ENCODE measurements at regions not wholly inside any gene's neighbourhood (a gene's known extent, or its start where the extent isn't known, plus 50 kb on each side); places are given as distances from the start of the nearest gene placed in this dataset.
"Not testable (repeated sequence)": the region's sequence is repeated elsewhere in the genome, so short reads cannot be mapped to it uniquely, and the experiment has no call there.

DNA sequence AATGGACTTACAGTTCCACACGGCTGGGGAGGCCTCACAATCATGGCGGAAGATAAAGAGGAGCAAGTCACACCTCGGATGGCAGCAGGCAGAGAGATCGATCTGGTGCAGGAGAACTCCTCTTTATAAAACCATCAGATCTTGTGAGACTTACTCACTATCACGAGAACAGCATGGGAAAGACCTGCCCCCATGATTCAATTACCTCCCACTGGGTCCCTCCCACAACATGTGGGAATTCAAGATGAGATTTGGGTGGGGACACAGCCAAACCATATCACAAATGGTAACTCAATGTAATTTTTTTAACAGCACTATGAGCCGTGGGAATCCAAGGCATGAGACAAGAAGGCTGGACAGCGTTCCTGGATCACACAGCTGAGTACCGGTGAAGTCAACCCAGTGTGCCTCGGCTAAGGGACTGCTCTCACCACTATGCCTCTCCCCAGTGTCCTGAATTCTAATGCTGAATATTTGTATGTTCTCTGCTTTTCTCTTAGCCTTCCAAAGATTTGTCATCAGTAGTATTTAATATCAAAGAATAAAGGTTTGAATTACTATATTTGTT lies 84.3 kb downstream of the IRS2 start:
- intact Hi-C loops (cut with DNase I); DNase-seq (ENCODE audit: low spot score): not testable (repeated sequence)

DNA sequence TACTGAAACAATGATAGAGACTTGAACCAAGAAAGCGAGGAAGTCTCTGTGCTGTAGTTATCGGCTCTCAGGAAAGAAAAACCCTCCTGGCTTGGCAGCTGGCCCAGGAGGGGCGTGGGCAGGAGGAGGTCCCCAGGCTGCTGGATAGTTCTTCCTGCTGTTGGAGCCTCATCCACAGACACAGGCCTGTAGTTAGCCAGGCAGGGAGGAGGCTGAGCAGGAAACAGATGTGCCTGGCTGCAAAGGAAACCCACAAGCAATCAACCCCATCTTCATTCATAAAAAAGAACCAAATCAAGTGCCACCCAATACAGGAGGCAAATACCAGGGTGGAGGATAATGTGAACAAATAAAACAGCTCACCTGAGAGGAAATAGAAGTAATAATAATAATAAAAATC lies 86.2 kb downstream of the IRS2 start:
- intact Hi-C loops (cut with DNase I): no loop called here

DNA sequence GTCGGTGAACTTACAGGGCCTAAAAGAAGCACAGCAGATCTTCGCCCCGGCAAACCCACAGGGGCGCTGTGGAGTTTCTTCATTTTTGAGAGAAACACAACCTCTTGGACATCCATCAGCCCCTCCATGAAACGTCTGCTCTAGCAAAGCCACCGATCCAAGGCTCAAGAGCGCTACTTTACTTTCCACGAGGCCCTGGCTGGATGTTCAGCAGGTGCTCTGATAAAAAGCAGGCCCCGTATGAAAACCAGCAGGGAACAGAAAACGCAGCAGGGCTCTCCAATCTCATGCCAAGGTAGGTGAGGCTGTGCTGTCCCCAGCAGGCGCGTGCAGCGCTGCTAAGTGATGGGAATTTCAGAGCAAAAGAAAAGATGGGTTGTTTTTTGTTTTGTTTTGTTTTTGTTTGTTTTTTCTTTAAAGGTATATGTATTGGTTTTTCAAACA lies 86.7 kb downstream of the IRS2 start:
- DNase-seq (ENCODE audit: low spot score): no peak
- intact Hi-C loops (cut with DNase I): no loop called here

More for the DNA sequence above, 86.2 kb downstream of the IRS2 start:
- DNase-seq (ENCODE audit: low spot score): peak; percentile 90

DNA sequence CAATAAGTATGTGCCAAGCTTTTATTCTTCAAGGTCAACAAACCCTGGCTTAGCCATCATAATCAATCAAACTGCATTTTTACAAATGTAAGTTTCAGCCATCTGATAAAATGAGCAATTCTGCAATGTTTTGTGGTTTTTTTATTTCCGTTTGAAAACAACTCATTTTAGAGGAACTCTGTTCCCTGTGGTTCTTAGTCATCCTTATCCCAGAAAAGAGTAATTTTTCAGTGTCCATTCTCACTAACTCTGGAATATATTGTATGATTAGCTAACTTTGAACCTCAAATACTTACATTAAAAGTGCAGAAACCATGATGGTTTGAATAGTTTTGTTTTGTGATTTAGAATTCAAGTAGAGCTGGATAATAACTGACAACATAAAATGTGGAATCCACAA lies 87.6 kb downstream of the IRS2 start:
- DNase-seq (ENCODE audit: low spot score): no peak
- intact Hi-C loops (cut with DNase I): no loop called here

DNA sequence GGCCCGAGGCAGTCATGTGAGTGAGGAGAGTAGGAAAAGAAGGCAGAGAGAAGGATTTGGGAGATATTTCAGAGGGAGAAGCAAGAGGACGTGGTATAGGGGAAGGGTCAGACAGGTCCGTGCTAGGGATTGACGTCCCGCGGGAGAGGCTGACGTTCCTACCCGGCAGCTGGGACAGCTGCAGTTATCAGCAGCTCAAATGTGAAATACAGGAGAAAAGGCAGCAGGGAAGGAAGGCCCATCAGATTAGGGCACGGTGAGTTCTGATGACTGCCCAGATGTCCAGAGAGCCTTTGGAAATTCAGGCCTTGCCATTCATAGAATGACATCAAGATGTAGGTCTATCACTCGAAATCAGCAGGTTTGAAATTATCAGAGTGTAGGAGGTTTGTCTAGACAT lies 88.4 kb downstream of the IRS2 start:
- intact Hi-C loops (cut with DNase I): no loop called here
- DNase-seq (ENCODE audit: low spot score): no peak

DNA sequence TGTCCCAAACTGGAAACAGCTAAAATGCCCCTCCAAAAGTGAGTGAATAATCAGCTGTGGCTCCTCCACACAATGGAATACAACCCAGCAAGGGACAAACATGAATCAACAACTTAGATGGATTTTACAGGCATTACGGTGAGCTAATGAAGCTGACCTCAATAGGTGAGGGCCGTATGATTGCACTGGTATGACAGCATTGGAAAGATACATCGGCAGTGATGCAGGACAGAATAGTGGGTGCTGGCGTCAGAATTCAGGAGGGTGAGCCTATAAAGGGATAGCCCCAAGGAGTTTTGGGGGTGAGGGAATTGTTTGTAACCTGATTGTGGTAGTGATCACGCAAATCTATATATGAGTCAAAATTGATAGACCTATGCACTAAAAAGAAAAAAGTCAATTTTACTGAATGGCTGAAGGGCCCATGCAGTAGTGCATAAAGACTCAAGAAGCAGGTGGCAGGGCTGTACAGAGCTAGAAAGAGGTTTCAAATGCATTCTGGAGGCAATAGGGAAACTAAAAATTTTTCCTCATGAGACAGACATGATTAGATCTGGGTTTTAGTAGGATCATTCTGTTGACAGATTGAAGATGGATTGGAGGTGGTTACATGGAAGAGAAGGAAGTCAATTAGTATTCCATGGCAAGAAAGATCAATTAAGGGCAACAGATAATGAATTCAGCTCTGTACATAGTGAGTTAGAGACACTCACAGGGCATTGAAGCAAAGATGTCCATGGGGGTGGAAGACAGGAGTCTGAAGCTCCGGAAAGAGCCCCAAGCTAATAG lies 90.8 kb downstream of the IRS2 start:
- no peak for DNase-seq (ENCODE audit: low spot score)
- intact Hi-C loops (cut with DNase I): no loop called here

DNA sequence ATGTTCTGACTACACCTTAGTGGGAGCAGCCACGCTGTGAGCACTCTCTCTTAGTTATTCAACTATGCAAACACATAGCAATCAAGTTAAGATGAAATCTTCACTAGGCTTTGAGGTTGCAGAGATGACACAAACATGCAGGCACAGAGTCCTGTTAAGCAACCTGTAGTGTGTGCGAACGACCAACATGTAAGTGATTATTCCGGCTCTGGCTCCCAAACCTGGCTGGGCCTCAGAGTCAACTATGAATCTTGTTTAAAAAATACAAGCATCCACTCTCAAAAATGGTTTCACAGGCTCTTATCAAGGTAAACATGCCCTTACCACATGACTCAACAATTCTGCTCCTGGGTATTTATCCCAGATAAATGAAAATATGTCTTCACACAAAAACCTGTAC lies 91.4 kb downstream of the IRS2 start:
- no peak for DNase-seq (ENCODE audit: low spot score)
- intact Hi-C loops (cut with DNase I): no loop called here

DNA sequence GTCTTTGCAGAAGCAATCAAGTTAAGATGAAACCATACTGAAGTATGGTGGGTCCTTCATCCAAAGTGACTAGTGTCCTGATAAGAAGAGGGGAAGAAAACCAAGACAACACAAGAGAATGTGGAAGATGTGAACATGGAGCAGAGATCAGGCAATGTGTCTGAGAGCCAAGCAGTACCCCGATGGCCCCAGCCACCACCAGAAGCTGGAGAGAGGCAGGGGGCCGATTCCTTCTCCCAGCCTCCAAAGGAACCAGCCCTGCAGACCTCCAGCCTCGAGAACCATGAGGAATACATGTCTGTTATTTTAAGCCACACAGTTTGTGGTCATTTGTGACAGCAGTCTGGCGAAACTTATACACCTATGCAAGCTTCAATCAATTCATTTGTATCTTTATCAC lies 93.2 kb downstream of the IRS2 start:
- DNase-seq (ENCODE audit: low spot score): no peak
- intact Hi-C loops (cut with DNase I): no loop called here

DNA sequence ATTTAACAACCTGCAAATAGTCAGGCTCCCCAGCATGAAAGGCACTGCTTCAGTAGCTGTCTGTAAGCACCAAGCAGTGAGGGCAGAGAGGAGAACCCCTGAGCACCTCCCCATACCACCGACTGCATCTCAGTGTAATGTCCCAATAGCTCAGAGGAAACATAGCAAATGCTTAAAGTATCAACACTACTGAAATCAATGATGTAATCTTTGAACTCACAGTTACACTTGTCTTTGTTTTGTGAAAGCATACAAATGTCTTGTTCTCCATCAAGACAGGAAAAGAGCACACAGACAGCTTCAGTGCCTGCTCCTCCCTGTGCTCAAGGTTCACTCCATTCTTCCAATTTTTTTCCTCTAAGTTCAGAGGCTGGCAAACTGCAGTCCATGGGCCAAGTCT lies 94.7 kb downstream of the IRS2 start:
- DNase-seq (ENCODE audit: low spot score): no peak
- intact Hi-C loops (cut with DNase I): no loop called here

DNA sequence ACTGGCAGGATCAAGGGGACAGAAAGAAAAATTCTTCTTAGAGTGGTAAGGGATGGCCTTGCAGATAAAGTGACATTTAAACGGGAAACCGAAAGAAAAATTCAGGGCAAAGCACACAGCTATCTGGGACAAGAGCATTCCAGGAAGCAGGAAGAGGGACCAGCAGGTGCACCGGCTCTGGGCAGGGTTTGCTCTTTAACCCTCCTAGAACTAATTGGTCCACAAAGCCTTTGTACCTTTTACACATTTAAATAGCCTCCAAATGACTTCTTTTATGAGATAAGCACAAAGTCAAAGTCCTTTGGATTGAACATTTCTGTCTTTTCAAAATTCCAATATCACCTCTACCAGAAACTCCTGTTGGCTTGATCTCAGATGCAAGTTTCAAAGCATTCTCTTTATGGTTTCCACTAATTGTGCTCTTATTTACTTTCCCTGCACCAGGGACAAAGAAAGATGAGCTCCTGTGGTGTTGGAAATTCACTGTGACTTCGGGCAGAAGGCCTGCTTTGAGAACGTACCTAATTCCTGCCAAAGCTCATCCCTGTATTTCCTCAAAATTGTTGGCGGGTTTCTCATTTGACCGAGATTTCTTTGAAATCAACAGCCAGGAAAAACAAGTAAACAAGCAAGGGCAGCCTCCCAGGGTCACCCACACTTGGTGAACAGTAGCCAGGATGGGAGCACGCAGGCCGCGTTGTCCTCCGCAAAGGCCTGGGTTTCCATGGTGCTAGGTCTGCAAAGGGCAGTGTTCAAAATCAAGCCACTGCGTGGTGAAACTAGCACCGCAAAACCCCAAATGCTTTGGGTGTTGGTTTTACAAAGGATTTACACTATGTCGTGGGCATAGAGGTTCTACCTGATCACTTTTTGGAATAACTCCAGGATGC lies 98.6 kb downstream of the IRS2 start:
- intact Hi-C loops (cut with DNase I): no loop called here
- no peak for DNase-seq (ENCODE audit: low spot score)

DNA sequence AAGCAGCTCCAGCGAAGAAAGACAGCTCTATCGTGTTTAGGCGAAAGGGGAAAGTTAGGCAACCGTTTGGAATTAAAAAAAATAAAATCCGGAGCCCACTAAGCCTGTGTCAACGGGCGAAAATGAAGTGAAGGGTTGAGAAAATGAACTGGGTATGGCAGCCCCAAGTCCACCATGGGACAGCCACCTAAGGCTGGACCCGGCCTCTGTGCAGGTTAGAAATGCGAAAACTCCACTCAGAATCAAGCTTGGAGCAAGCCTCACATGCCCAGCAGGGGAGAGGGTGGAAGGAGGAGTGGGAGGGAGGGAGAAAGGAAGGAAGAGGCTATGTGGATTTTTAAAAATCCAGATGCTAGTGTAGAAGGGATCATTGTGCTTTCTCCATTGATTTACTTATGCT lies 101.2 kb downstream of the IRS2 start:
- DNase-seq (ENCODE audit: low spot score): no peak
- intact Hi-C loops (cut with DNase I): no loop called here

DNA sequence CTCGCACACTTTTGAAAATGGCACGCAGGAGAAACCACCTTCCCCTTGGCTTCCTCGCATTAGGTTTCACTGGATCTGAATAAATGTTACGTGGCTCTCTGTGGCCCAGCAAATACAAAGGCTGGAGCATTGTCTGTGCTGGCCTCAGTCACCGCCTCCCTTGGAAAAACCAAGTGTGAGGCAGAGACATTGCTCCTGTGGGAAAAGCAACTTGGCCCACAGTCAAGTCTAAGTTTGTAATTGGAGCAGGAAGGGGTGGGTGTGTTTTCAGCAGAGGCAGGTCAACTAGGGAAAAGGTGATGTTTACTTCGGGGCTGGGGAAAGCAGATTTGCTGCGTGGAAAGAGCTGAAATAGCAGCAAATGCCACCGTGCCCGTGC lies 101.6 kb downstream of the IRS2 start:
- DNase-seq (ENCODE audit: low spot score): no peak
- intact Hi-C loops (cut with DNase I): no loop called here

DNA sequence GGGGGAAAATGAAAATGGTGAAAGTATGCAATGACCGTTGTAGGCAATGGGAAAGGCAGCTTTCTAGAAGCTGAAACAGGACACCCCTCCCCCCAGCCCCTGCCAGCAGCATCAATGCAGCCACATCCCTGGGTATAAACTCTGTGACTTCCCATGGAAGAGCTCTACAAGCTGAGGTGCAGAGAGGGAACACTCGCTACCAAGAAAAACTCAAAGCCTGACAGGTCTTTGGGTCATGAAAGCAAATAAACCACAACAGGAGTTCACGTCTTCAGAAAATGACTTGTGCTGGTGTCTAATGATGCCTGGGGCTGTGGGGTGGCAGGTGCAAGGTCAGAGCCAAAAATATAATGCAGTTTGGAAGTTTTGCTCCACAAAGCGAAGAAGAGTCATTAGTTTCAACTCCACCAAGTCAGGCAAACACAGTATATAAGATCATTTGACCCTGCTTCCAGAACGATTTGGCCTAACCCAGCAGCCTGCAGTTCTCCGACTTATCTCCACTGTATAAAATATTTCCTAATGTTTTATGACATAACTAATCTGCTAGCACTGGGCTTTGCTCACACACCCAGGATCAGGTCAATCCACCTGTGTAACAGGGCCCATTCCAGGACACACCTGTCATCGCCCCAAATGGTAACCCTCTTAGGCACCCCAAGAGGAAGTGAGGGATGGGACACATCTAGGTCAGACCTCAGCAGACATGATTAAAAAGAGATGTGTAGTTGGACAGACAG lies 102.1 kb downstream of the IRS2 start:
- intact Hi-C loops (cut with DNase I): no loop called here
- DNase-seq (ENCODE audit: low spot score): no peak

DNA sequence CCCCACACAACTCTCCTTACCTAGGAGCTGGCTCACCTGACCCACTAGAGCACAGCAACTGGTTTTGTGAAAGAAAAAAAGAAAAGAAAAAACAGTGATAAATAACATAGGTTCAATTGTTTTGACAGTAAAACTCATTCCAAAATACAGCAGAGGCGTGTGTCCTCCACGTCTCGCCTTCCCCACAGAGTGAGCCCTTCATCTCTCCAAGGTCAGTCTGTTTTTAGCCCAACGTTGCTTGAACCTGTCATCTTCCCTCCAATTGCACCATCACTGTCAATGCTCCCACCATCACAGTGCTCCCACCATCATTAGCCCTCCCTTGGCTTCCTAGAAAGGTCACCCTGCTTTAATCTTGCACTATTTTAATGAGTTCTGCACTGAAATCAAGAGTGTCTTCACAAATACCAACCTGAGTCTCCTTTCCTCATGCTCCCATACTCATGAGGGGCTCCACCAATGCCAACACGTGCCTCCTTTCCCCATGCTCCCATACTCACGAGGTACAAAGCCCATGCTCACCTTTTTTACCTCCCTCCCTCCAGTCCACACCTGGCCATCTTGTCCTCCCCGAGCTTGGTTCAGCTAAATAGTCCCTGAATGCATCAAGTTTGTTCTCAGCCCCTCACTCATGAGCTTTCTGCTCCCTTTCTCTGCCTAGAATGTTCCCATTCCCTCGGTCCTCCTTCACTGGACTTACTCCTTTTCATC lies 103.7 kb downstream of the IRS2 start:
- no peak for DNase-seq (ENCODE audit: low spot score)
- intact Hi-C loops (cut with DNase I): no loop called here

DNA sequence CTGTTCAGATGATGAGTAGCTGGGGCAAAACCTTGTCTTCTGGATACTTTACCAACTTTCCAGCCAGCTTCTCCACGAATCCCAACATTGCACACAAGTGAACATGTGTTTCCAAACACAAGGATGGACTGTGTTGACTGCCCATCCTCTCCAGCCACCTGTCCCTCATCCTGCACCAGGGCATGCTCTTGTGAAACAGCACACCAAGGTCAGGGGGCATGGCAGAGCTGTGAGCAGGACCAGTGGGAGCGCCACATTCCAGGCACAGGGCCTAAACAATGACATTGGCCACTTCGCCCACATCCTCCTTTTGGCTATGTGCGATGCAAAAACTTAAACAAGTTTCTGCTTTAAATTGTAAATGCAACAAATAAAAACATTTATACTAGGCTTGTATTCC lies 105.5 kb downstream of the IRS2 start:
- no peak for DNase-seq (ENCODE audit: low spot score)

DNA sequence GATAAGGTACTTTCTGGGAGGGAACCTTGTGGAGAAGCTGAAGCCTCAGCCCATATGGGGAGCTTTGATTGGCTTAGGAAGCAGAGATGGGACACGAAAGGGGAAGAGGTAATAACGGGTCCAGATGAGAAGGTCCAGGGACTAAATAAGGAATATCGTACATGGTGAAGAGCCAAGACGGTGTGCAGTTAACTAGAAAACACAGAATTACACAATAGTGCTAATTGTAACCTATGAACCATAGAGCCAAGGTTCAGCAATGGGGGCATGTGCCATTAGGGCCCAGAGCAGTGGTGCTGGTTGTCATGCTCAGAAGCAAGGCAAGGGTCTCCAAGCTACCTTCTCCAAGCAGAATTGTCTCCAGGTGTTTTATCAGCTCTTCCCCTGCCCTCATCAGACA lies 106.1 kb downstream of the IRS2 start:
- intact Hi-C loops (cut with DNase I): no loop called here
- DNase-seq (ENCODE audit: low spot score): no peak

More for the DNA sequence above, 105.5 kb downstream of the IRS2 start:
- intact Hi-C loops (cut with DNase I): no loop called here

DNA sequence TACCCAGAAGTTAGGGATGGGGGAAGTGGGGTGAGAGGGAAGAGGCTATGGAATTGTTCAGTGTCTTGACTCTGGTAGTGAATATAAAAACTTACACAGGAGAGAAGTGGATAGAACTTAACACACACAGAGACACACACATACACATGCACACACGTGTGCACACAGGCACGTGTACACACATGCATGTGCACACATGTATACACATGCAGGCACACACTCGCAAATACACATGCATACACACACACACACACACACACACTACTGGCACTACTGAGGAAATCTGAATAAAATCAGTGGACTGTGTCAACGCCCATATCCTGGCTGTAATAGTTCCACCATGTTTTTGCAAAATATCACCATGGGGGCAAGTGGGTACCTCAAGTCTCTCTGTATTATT lies 107.9 kb downstream of the IRS2 start:
- intact Hi-C loops (cut with DNase I): no loop called here
- DNase-seq (ENCODE audit: low spot score): no peak

DNA sequence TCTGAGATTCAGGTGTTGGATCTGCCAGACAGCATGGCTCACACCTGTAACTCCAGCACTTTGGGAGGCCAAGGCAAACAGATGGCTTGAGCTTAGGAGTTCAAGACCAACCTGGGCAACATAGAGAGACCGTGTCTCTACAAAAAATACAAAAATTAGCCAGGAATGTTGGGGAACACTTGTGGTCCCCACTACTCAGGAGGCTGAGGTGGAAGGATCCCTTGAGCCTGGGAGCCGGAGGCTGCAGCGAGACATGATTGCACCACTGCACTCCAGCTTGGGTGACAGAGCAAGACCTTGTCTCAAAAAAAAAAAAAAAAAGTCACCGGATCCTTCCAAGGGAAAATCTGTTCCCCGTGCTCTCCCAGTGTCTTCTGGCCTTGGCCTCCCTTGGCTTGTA lies 109.2 kb downstream of the IRS2 start:
- DNase-seq (ENCODE audit: low spot score): no peak
- intact Hi-C loops (cut with DNase I): no loop called here

DNA sequence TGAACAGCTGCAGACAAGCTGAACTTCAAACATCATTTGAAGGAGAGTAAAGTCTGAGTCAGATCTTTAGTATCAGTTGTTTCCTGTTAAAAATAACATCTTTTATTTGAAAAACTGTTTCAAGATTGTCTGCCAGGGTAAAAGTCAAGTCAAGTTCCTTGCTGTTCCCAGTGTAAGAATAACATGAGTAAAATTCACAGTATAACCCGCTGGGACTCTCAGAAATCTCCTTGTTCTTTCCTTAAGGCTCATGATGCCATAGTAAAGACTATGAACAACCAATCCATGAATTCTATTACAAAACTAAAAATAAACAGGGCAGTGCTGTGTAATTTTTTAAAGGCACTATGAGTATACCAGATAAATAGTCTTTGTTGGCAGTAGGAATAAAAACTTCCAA lies 112.9 kb downstream of the IRS2 start:
- intact Hi-C loops (cut with DNase I): no loop called here
- DNase-seq (ENCODE audit: low spot score): no peak

Data from cardiac septum (tissue), 1 donor.